HG03354 (cell line): ENCODE measurements at regions not wholly inside any gene's neighbourhood (a gene's known extent, or its start where the extent isn't known, plus 50 kb on each side); places are given as distances from the start of the nearest gene placed in this dataset.
"Not testable (repeated sequence)": the region's sequence is repeated elsewhere in the genome, so short reads cannot be mapped to it uniquely, and the experiment has no call there.

Source experiments
- ATAC-seq: cut with Tn5 transposase; IDR thresholded peaks from one replicate; pipeline ENCODE4 v1.9.1; 2021; ENCODE audit warnings: mild to moderate bottlenecking; ENCODE audit not compliant: unreplicated experiment, poor library complexity, severe bottlenecking

GRCh38 chr4:123125477-123125876, 203.1 kb upstream of the NUDT6 start:
- no peak for ATAC-seq

DNA sequence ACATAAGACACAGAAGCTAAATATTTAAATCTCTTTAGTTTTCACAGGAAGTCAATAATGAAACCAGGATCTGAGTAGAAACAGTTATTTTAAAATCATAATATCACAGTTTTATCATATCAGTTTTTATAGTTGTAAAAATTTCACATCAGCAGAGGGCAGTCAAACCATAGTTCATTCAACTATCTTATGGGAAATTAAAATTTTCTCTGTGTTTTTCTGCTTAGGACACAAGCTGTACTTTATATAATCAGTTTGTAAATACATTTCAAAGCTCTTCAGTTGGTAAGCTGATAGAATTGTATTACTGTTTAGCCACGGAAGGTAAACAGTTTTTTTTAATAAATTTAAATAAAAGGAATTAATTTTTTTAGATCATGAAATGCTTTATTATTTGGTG, 204.8 kb upstream of the NUDT6 start:
- no peak for ATAC-seq

DNA sequence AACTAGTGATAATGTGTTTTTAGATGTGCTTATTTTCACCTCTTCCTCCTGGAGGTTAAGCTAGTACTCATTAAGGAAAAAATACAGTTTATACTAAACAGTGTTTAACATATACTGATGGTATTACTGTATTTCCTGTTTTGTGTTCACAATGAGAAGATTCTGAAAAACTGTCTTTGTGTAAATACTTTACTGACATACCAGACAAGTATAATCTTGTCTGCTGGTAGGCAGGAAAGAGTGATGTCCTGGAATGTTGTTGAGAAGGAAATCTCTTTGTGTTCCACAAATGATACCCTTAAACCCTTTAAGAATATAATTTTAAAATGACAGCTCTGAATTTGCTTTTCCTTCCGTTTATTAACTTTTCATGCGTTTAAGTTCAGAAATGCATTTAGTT, 205.5 kb upstream of the NUDT6 start:
- no peak for ATAC-seq

GRCh38 chr4:123133397-123134050, 211.1 kb upstream of the NUDT6 start:
- peak; percentile 89 for ATAC-seq

GRCh38 chr4:123144616-123145015, 222.2 kb upstream of the NUDT6 start:
- ATAC-seq, result no peak

- ATAC-seq, result no peak
Measured at GRCh38 chr4:123158576-123158975, 236.2 kb upstream of the NUDT6 start.

GRCh38 chr4:123159479-123159878, 237.1 kb upstream of the NUDT6 start:
- ATAC-seq, result no peak

GRCh38 chr4:123162859-123163258, 233.7 kb upstream of the SPRY1 start:
- ATAC-seq, result no peak

GRCh38 chr4:123163501-123163900, 233.1 kb upstream of the SPRY1 start:
- ATAC-seq, result no peak

DNA sequence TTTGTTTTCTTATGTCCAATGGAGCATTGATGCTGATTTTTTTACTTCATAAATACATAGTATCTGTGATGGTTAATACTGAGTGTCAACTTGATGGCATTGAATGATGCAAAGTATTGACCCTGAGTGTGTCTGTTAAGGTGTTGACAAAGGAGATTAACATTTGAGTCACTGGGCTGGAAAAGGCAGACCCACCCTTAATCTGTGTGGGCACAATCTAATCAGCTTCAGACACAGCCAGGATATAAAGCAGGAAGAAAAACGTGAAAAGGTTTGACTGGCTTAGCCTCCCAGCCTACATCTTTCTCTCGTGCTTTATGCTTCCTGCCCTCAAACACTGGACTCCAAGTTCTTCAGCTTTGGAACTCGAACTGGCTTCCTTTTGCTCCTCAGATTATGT, 230.6 kb upstream of the SPRY1 start:
- no peak for ATAC-seq

- no peak for ATAC-seq
Measured at GRCh38 chr4:123167931-123168330, 228.7 kb upstream of the SPRY1 start.

DNA sequence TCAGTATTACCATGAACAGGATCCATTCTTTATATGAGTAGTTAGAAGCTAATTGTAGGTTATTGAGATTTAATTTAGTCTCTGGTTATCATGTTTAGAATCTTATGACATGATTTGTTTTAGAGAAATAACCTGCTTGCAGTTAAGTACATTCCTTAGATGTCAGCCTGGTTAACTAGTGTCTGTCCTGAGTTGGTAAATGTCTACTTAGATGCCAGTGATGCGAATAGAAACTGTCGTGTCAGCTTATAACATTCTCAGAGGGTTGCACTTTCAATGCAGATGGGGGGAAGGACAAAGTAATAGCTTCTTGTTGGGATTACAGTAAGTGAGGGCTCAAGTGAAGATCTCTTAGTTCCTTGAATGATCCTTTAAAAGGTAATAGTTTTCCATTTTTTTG, 227.8 kb upstream of the SPRY1 start:
- ATAC-seq, result no peak

DNA sequence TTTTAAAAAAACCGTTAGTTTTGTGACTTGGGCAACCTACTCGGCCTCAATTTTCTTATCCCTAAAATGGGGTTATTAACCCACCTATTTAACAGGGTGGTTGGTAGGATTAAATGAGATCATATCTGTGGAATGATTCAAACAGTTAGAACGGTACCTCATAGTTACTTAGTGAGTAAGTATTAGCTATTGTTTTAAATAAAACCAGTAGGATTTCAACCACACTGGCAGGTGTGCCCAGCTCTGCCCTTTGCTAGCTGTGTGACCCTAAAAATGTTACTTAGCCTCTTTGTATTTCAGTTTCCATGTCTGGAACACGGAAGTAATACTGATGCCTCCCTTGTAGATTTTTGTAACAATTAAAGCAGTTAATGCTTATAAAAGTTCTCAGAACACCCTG, 225.8 kb upstream of the SPRY1 start:
- no peak for ATAC-seq

GRCh38 chr4:123176605-123177004, 220.0 kb upstream of the SPRY1 start:
- no peak for ATAC-seq

DNA sequence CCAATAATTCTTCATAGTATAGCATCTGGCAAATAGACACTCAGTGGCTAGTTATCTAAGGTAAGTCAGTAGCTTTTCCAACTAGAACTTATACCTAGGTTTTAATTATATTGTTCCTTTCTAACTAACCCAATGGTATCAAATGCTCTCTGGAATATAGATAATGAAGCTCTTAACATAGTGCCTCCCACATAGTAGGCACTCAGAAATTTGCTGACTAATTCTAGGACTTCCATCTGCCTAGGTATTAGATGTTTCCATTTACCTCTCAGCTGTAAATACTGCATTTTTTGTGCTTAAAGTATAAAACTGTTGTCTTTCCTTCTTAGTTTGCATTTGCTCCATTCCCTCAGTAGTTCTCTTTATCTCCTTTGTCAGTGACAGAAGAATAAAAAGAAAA, 214.3 kb upstream of the SPRY1 start:
- ATAC-seq, result no peak

- no peak for ATAC-seq
Measured at GRCh38 chr4:123183308-123183707, 213.3 kb upstream of the SPRY1 start.

GRCh38 chr4:123183754-123184153, 212.8 kb upstream of the SPRY1 start:
- not testable (repeated sequence) for ATAC-seq

- ATAC-seq, result no peak
Measured at GRCh38 chr4:123186731-123187130, 209.9 kb upstream of the SPRY1 start.

GRCh38 chr4:123190176-123190575, 206.4 kb upstream of the SPRY1 start:
- ATAC-seq, result no peak

GRCh38 chr4:123191728-123192127, 204.9 kb upstream of the SPRY1 start:
- no peak for ATAC-seq

- no peak for ATAC-seq
Measured at GRCh38 chr4:123193802-123194367, 202.7 kb upstream of the SPRY1 start.

GRCh38 chr4:123198706-123199105, 197.9 kb upstream of the SPRY1 start:
- ATAC-seq, result no peak
